GM18498 (cell line): ENCODE measurements at regions not wholly inside any gene's neighbourhood (a gene's known extent, or its start where the extent isn't known, plus 50 kb on each side); places are given as distances from the start of the nearest gene placed in this dataset.

ENCODE experiments used
- ATAC-seq: cut with Tn5 transposase; IDR thresholded peaks from one replicate; pipeline ENCODE4 v1.9.1; 2021; ENCODE audit warnings: mild to moderate bottlenecking, moderate library complexity; ENCODE audit not compliant: unreplicated experiment

DNA sequence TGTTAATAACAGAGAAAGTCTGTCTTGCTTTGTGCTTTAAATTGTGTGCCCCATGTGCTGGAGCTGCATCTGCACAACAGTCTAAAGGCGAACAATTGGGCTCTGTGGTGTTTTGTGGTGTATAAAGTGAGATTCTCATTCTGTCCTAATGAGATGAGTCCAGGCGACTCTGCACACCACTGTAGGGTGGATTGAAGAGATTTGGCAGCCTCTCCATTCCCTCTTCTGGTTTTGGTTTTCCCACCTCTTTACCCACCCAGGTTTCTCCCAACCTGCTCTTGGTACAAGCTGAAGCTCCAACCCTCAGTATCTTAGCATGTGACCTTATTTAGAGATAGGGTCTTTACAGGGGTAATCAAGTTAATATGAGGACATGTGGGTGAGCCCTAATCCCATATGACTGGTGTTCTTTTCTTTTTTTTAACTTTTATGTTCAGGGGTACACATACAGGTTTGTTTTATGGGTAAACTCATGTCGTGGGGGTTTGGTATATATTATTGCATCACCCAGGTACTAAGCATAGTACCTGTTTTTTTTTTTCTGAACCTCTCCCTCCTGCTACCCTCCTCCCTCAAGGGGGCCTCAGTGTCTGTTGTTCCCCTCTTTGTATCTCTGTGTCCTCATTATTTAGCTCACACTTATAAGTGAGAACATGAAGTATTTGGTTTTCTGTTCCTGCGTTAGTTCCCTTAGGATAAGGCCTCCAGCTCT lies 217.6 kb upstream of the DTNBP1 start:
- no peak for ATAC-seq

DNA sequence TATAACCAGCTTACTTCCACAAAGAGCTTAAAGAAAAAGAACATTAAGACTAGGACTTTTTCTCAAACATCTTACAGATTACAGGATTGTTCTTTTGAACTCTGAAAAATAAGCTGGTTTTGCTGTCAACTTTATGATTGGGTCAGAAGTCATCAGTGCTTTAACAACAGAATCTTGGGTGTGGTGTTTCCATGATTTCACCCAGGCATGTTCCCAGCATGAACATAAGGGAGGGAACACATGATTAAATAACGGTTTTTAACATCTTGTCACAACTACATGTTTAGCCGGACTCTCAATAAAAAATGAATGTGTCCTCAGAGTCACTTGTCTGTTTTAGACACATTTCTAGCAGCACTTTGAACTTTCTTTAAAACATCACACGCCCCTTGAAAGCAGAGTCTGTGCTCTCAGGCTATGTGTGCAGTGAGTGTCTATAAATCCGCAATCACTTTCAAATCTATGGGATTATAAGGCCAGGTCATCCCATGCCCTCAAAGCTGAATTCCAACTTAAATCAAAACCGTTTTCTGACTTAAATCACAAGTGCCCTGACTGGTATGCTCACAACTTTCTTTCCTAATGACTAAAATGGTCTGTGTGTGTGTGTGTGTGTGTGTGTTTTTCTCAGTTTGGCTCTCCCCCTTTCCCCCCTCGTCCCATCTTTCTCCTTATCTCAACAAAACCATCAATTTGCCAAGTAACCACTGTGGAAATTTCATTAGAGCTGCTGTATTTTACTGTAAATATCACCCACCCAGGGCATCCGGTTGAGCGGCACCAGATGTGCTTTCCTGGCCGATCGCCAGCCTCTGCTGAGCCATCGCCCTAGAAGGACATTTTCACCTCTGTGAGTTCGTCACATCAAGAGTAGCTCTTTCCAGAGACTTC lies 216.8 kb upstream of the DTNBP1 start:
- peak; percentile 85 for ATAC-seq

DNA sequence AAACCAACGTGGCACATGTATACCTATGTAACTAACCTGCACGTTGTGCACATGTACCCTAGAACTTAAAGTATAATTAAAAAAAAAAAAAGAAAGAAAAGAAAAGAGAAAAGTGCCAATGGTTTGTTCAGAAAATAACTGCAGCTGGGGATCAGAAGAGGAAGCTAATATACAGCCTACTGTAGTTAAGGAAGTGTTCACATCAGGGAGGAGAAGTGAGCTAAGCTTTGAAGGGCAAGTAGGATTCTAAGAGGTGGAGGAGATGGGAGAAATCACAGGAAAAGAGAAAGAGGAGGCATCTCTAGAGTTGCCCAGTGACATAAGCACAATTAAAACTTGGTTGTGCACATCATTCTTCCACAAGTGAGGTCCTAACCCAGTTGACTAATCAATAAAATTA lies 214.4 kb upstream of the DTNBP1 start:
- no peak for ATAC-seq

DNA sequence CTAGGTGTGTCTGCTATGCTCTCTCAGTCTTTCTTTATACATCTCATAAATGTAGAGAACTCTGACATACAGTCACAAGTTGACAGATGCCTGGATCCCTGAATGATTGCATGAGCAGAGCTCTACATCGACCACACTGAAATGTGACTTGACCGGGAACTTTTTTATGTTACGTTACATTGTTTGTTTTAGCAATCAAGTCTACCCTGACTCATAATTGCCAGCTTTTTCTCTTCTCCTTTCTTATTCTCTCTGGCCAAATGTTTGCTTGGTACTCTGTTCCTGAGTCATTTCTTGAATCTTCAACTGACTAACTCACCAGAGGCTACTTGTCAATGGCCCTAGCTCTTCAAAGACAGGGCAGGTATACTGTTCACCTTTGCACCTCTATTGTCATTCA lies 213.6 kb upstream of the DTNBP1 start:
- ATAC-seq: peak; percentile 56

DNA sequence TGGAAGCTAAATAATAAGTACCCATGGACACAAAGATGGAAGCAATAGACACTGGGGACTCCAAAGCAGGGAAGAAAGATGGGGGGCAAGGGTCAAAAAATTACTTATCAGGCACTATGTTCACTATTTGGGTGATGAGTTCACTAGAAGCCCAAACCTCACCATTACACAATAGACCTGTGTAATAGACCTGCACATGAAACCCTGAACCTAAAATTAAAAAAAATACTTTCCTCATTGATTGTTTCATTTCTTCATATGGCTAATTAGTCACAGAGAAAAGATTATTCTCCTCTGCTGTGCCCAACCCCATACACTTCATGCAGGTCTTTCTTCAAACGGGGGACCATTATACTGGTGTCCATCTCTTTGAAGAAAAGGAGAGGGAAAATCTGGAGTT lies 213.0 kb upstream of the DTNBP1 start:
- ATAC-seq: no peak

DNA sequence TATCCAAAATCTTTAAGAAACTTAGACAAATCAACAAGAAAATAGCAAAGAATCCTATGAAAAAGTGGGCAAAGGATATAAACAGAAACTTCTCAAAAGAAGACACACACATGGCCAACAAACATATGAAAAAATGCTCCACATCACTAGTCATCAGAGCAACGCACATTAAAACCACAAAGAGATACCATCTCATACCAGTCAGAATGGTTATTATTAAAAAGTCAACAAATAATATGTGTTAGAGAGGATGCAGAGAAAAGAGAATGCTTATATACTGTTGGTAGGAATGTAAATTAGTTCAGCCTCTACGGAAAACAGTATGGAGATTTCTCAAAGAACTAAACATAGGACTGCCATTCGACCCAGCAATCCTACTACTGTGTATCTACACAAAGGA lies 212.0 kb upstream of the DTNBP1 start:
- ATAC-seq: no peak

DNA sequence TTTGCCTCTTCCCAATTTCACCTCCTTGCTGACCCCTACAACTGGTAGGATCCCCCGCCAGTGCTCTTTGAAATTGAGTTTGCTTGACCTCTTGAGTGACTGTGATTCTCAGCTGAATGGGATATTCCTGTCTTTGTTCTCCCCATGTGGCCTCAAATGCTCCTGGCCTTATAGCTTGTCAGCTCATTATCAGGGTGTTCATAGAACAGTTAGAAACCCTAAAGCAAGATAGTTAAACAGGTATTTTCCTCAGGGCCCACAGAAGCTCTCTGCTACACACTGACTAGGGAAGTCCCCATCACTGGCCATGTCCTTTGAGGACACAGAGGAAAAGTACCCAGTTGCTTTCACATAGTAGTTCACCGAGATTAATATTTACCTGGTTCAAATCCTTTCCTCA lies 211.5 kb upstream of the DTNBP1 start:
- ATAC-seq: no peak

DNA sequence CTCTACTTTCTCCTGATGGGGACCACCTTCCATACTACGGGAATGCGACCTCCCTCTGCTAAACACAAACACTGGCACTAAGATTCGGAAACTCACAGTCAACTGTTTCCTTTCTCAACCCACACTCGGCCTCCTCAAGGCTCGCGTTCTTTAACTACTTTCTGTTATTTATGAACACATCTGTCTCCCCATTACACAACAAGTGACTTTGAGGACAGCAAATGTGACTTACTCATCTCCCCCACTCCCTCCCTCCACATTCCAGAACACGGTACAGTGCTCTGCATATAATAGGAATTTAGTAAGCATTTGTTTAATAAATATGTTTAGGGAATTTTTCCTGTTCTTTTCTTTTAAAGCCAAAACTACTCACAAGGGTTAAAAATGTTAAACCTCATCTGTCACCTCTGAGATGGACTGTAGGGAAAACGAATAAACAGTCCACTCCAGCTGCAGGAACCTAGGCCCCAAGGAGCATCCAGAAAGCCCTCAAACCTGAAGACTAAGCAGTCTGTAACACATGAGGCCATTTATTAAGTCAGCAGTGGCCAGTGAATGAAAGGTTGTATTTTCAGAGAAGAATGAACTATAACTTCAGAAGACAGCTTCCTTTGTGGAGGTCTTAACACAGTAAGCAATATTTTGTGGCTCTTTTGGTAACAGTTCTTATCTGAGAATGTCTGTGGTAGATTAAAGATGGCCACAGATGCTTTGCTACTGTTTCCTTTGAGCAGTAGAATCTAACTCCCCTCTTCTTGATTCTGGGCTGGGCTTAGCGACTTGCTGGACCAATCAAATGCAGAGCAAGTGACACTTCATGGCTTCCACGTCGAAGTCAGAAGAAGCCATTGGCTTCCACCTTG lies 209.6 kb upstream of the DTNBP1 start:
- no peak for ATAC-seq

DNA sequence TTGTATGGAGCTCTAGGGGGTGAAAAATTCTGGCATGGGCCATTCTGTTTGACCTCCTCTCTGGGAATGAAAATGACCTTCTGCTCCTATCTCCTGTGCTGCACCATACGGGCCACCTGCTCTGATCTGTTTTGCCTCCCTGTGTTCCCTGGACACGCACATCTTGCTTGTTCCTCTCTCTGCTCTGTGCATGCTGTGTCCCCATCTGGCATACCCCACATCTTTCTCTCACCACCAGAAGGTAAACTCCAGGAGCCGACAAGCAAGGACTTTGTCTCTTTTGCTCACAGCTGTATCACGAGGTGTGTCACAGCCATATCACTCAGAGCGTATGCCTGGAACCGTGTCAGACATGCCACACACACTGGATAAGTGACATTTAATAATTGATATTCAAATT lies 208.4 kb upstream of the DTNBP1 start:
- no peak for ATAC-seq

DNA sequence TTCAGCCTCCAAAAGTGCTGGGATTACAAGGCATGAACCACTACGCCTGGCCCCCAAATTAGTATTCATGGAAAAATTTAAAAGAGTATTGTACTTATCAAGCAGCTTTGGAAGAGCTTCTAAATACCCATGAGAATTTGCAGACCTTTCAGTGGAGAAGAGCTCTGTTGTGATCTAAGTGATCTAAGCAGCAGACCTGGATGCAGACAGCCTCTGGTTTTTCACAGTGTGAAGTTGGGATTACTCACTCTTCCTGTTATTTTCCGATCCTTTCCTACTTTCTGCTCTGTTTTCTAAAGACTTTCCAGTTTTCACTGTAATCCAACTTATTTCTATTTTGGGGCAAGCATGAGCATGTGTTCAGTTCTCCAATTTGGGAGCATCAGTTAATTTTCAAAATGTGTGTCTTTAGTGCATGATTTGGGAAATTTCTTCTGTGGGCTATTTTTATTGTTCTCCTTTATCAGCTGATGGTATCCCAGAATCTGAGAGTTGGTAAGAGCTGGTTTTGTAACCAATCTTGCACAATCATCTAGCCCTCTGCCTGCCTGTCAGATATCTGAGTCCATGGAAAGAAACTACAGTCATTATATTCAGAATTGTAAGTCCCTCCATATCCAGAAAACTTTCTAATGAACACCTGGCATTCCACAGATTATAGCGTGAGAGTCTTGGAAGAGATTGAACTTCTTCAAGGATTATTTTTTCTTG lies 207.7 kb upstream of the DTNBP1 start:
- no peak for ATAC-seq

DNA sequence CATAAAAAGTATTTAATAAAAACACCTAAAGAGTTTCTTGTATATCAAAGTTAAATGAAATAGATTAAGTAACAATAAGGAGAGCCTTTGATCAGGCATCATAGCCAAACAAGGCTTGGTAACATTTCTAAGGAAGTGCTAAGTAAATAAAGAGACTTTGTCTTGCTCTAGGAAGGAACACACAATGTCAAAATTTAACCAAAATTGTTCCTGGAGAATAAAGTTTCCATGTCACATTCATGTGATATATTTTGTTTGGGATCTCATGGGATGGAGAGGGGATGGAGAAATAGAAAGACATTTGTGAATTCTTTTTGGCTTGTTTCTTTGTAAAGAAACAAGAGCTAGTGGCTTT lies 201.9 kb upstream of the DTNBP1 start:
- no peak for ATAC-seq

DNA sequence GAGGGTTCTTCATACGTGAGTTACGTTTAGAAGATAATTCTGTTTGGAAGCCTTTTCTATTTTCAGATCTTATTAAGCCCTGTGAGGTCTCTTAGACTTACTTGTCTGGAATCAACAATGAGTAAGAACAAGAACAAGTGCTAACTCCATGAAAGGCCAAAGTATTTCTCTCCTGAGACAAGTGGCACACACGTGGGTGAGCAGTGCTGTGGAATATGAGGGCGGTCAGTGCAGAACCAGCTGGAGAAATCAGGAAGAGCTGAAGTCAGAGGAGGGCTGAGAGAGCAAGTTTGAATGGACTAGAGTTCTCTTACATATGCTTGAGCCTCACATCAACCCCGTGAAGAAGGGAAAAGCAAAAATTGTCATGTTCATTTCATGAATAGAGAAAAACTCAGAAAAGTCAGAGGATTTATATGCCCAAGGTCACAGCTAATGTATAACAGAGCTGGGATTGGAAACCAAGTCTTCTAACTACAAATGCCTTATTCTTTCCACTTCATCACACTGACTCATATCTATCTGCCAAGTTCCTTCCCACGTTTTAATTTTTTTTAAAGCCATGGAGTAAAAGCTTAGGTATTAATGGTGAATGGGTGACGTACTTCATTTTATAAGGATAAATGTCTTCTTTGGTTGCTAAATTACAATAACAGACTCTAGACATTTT lies 201.3 kb upstream of the DTNBP1 start:
- ATAC-seq: no peak

DNA sequence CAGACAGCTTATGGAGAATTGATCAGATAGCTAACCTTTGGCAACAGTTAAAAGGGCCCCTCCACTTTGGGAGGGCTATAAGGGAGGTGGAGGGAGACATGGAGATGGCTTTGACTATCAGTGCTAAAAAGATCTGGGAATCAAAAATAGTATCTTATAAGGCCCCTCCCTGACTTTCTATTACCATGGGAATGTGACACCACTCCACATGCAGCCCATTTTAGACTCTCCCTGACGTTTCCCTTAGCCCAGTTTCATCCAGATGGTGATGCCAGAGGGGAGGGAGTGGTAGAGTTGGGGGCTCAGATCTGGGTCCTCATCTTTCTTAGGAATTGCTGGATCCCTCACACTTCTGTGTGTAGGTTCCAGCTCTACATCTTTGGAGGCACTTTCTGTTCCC lies 200.0 kb upstream of the DTNBP1 start:
- no peak for ATAC-seq

DNA sequence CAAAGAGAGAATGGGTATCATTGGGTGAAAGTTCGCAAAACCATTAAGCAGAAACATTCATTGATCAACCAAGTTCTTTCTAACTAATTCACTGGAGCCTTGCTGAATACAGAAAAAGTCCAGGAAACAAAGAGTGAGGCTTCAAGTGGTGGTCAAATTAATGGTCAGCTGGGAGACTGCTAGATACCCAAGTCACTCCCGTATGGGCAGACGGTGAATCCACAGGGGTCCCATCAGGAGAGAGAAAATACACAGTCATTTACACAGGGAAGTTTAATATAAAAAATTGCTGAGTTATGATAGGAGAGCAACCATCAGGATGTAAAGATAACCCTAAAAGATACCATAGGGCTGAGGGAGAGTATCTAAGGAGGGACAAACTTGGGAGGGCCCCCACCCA lies 198.7 kb upstream of the DTNBP1 start:
- no peak for ATAC-seq

DNA sequence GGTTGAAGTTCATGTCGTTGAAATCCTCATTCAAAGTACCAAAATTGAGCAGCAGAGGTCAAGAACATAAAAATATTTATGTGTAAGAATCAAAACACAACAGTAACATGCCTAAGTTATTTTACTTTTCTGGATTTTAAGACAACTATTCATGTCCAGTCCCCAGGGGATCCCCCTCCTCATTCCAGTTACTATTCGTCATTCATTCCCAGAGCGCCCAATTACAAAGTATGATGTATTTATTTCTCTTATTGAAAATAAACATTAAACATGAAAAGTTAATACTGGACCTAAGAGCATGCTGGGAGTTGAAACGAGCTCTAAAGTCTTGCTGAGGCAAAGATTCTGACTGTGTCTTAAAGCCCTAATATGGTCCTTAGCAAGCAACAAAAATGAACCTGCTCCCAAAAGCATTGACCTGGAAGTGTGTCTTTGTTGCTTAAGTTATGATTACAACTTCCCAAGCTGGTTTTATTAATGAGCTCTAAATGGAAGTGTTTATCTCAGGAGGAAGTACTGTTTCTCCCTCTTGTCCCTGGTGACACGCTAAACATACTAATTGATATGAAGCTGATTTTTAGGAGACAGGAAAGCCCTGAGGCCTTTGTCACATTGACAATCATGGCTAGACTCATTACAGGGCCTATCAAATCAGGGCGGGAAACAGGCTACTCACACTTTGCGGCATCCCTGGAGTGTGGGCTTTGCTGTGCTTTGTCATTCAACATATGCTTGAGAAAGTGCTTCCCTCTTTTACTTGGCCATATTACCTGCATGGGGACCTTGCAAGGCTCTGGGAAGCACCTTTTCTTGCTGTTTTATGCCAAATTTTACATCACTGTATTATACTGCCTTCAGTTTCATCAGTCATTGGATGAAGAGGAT lies 192.2 kb upstream of the DTNBP1 start:
- ATAC-seq: no peak

DNA sequence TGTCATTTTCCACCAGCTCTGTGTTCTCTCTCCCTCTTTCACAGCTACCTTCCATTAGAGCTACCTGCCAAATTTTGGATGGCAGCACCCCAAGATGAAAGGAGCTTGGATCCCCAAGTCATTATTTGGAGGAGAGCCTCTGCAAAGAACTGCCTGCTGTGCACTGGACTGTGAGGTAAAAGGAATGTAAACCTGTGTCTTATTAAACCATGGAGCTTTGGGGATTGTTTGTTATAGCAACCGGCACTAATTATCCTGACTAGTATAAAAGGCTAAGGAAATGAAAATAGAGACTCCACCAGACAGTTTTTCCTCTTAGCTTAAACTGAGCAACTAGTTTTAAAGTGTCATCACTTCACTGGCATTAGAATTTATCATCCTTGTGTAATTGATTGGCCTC lies 191.6 kb upstream of the DTNBP1 start:
- no peak for ATAC-seq

DNA sequence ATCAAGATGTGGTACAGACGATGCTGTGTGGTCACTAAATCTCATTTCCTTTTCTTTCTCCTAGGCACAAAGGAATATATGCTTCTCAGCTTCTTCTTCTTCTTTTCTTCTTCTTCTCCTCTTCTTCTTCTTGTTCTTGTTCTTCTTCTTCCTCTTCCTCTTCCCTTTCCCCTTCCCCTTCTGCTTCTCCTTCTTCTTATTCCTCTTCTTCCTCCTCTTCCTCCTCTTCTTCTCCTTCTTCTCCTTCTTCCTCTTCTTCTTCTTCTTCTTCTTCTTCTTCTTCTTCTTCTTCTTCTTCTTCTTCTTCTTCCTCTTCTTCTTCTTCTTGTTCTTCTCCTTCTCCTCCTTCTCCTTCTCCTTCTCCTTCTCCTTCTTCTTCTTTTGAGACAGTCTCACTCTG lies 190.4 kb upstream of the DTNBP1 start:
- no peak for ATAC-seq

DNA sequence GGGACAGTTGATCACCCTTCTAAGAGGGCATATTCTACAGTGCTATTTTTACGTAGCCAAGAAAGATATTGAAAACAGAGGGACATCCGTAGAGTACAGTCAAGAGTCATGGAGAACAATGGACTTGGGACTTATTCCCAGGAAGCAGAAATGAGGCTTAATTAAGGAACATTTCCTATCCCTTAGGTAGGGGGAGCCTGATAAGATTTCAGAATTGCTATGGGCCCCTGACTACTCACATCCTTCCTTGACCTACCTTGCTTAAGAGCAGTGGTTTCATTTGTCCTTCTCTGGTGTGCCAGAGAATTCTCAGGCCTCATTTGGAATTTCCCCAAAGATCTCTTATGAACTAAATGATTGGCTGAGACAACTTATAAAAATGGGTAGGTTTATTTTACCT lies 189.5 kb upstream of the DTNBP1 start:
- ATAC-seq: no peak

DNA sequence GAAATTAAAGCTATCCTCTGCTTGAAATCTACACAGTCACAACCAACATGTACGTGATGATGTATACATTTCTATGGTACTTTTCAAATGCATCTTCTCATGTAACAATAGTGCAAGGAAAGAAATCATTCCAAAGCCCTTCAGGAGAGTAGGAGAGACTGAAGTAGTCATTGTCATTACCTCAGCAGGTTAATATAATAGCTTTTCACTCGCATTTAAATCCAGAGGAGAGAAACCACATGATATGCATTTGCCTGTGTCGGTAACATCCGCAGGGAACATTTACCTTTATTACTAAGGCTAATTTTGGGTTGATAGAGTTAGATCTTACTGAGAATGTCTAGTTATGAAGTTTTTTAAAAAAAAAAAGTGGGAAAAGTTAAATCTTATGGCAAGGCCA lies 186.6 kb upstream of the DTNBP1 start:
- ATAC-seq: no peak
